Germinal center (tissue), 1 donor: ENCODE measurements at regions not wholly inside any gene's neighbourhood (a gene's known extent, or its start where the extent isn't known, plus 50 kb on each side); places are given as distances from the start of the nearest gene placed in this dataset.

Experiments used
- DNase-seq: peaks from one replicate; pipeline ENCODE4 v3.0.0; 2012; ENCODE audit warnings: mixed read lengths, low spot score

DNA sequence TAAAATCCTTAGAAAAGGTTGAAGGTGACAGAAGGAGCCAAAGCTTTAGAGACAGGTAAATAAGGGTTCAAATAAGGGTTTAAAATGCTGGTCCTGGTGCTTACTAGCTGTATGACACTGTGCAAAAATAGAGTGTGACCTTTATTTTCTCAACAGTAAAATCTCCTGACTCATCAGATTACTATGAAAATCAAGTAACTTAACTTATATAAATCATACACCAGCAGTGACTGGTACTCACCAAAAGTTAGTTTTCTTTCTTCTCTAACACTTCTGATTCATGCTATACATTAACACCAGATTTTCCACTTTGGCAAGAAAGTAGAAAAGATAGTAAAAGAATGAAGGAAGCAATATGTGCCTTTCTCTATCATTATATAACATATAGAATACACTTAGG, 205.9 kb upstream of the GBE1 start:
- DNase-seq = no peak

DNA sequence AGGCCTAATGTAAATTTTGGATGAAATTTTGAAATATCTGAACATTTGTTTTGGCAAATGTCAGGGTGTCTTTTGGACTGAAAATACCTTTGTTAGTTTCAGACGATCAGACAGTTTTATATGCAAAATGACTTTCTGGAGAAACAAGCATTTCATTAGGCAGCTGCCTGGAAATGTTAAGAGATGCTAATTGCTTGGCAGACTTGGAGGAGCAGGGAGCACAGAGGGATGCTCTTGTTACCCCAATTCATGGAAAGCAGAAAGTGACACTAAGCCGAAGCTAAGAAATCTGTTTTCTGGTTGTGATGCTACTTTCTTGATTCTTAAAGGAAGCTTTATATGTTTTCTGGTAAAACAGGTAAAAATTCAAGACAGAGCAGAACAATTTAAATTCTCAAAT, 204.3 kb upstream of the GBE1 start:
- no peak for DNase-seq

DNA sequence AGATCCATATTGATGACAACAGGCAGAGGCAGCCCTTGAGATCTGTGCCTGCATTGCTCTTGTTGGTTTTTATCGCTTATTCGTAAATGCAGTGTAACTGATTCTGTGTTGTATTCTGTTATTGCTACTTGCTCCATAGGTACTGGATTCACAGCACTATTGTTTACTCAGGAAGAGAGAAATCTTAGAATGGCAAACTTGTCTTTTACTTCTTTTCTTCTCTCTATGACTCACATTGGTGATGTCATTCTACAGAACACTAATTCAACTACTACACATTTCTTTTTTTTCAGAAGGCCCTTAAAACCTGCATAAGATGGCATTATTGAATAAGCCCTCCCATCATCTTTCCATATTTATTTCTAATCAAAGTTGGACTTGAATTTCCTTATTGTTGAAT, 201.0 kb upstream of the GBE1 start:
- no peak for DNase-seq

DNA sequence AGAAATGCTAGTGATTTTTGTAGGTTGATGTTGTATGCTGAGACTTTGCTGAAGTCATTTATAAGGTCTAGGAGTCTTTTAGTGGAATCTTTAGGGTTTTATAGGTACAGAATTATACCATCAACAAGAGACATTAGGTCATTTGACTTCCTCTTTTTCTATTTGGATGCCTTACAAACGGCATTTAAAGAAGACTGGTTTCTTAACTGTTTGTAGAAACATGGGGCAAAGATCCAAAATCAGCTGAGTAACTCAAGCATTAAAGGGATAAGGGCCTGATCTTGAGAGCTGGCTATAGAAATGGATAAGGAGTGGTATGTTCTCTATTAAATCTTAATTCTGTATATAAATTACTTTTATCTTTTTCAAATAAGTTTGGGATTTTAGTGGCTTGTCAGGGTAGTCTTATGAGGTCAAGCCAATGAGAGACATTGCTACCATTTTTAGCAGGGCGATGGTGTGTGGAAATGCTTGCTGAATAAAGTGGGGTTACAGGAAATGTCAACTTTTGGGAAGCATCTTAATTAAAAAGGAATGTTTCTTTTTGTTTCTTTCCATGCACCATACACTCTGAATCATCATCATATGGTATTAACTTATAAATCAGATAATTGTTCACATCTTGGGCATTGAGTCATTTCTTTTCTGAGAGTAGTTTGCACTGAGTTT, 197.7 kb upstream of the GBE1 start:
- DNase-seq = no peak

DNA sequence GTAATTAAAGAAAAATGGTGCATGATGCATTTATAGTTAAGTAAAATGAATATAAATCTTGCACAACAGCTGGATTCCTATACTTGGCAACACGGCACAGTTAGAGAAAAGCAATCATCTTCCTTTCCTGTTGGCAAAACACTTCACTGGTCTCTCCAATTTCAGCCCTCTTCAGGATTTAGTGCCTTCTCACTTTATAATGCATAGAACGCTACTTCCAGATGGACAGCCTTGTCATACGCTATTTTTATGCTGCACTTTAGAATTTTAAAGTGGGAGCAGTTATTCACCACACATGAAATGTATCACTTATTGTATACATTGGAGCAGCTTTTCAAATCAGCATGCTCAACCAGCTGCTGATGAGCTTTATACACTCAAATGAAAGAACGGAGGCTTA, 194.4 kb upstream of the GBE1 start:
- DNase-seq = no peak

DNA sequence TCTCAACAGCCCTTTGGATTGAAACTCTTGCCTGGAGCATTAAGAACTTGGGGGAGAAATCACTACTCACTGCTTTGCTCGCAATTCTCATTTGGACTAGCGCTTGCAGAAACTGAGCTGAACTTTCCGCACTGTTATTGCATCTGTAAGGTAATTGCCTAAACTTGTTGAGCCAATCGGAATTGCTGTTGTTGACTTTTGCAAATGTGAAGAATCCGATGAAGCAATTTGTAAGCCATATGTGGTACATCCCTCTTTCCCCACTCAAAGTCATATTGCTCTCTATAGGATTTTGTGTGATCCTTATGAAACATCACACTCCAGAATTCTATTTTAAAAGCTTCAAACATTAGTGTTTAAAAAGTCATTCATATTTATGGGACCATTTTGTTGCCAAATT, 191.7 kb upstream of the GBE1 start:
- no peak for DNase-seq

DNA sequence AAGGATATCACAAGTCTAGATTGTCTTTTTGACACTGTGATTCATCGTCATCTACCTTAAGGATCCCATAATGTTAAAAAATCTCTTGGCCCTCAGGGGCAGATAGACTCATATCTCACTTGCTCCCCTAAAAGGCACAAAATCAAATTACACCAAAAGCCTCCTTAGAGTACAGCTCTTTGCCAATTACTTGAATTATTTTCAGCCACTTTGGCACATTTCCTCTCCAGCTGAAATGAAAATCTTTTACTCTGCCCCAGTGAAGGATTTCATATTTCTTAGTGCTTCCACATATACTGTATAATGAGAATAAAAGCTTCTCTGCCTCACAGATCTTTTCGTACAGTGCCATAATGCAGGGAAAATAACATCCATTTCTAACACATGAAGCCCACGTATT, 190.7 kb upstream of the GBE1 start:
- DNase-seq = no peak

DNA sequence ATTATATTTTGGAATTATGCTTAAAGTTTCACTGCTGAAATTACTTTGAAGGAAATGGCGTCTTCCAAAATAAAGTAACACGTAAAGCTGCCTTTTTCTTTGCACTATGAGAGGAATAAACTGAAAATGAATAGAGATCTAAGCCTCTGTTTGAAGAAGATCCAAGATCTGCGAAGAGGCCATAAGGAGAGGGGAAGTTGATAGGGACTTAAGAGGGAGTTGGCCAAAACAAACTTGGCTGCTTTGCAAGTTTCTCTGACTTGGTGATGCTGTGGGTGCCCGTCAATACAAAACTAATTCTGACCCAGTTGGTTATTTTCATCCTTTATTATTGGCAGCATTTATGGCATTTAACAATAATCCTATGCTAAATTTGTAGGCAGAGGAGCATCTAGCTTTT, 190.2 kb upstream of the GBE1 start:
- DNase-seq = no peak

DNA sequence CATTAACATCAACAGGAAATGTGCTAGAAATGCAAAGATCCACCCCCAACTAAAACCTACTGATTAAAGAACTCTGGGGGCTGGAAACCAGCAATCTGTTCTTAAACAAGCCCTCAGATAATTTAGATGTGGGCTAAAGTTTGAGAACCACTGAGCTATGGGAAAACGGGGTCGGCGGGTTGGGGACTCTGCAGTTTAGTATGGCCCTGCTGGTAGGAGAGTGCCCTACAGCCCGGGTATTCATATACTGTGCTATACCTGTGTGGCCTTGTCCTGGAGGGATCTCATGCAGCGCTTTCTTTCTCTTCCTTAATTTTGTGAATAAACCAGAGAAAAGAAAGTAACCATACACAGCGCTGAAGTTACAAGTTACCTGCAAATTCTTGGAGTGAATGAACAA, 189.7 kb upstream of the GBE1 start:
- no peak for DNase-seq

DNA sequence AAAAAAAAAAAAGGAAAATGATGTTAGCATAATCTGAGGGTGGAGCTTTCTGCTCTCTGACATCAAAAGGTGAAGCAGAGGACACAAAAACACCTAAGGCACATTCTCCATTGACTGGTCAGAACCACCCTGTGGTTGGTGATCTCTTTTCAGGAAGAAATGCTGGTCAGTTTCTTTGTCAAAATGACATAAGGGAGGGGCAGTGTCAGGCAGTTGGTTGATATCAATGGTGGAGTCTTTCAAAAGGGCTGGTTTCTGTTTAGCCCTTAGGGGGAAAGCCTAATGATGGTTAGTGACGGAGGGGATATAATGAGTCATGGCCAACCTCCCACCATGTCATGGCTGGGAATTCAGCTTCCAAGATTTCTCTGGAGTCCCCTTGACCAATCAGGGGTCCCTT, 185.9 kb upstream of the GBE1 start:
- DNase-seq = no peak

DNA sequence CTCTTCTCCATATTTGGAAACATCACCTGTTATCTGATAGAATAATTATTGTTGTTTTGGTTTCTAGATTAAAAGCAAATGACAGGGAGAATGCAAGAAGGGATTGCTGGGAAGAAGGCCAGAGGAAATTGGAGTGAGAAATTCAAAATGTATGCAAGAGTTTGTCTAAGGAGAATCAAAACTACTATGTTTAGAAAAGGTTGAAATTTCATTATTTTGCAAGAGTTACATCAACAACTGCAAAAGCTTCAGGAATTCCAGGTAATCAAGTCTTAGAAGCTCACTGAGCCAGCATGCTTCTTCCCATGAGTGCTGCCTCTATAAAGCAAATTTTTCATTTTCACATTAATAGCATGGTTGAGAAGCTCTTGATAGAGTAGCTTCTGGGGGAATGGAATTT, 177.2 kb upstream of the GBE1 start:
- no peak for DNase-seq

DNA sequence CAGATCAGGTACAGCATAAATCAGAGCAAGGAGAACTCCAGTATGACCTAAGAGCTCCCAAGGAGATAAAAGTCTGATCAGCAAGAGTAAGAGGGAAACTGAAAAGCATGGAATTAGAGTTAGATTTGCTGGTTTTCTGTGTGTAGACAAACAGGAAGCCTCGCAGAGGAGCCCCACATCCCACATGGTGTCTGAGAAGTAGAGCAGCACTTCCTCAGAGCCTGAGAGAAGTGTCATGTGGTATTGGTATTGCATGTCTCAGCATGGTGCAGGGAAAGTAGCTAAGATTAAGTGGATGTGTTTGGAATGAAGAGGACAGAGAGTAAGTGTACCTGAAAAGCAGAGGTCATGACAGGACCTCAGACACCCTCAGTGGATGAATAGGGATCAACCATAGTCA, 175.4 kb upstream of the GBE1 start:
- DNase-seq = no peak

DNA sequence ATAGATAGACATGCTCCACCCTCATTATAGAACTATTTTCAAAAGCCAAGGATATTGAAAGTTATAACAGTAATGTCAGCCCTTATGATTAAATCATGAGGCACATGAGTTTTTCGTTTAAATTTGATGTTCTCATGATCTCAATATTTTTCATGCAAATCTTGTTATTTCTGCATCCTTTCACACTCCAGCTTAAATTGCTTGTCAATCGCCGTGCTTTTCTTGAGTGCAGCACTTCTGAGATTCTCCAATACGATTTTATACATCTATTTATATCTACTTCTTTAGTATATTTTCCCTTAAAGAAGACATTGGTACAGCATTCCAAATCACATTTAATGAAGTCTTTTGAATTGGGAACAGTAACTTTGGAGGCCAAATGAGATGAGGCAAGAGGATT, 171.2 kb upstream of the GBE1 start:
- no peak for DNase-seq

DNA sequence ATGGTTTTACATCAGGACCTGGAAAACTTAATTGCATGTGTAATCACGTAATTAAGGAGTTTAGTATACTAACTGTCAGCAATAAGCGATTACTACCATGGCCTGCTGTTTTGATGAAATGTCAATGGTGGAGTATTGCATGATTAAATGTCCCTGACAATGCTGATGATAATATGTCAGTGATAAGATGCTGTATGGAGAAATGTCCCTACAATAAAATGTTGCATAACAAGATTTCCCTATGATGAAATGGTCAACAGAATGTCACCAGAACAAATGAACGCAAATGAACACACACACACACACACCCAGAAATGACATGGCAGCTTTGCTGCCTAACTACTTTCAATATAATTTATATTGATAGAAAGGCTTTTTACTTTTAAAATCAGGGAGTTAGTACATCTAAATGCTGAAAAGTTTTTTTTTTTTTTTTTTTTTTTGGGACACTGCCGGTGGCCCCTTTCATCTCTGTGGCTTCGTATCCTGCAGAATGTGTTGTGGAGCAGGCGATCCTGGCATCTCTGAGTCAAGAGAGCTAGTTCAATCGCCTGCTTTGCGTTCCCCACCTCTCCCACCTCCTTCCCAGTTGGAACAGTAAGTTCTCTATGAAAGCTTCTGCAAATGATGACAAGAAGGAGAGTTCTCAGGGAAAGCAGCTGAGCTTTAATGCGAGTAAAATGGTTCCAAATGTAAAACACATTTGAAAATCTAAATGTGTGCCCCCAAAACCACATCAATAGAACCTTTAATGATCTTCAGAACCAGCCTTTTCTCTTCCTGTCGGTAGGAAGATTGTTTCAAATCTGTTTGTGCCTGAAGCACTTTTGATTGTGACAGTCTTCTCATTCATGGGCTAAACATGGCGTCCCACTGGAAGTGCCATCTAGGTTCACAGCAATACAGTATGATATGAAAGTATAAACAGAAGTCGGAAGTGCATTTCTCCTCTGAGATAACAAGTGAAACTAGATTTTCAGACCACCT, 170.1 kb upstream of the GBE1 start:
- DNase-seq = no peak

DNA sequence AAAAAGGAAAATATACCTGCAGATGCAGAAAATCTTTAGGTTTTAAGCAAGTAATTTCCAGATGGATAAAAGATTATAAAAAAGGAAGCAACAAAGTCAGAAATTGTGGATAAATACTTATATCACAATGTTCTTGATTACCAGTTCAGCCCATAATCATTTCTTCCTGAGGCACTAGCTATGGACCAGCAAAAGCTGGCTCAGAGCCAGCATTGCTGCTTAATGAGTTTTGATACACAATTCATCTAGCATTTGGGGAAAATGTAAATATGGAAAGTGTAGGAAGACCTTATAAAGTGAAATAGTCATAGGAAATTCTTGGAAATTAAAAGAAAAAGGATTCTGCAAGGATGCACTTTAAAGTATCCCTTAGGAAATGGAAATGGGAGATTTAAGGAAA, 168.3 kb upstream of the GBE1 start:
- DNase-seq = no peak

DNA sequence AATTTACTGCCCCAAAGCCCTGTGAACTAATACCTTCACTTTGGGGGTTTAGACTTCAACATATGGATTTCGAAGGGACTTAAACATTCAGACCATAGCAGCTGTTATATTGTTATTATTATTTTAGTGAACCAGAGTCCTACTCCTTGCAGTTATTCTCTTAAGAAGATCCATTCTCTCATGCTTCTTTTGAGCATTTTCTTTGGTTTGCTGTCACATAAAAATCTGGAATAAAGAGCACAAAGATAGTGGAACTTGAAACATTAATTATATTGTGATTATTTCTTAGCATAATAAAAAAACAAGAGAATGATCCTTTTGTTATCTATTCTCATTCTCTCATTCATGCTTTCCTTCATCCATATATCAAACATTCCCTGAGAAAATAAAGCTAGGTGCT, 166.4 kb upstream of the GBE1 start:
- no peak for DNase-seq

DNA sequence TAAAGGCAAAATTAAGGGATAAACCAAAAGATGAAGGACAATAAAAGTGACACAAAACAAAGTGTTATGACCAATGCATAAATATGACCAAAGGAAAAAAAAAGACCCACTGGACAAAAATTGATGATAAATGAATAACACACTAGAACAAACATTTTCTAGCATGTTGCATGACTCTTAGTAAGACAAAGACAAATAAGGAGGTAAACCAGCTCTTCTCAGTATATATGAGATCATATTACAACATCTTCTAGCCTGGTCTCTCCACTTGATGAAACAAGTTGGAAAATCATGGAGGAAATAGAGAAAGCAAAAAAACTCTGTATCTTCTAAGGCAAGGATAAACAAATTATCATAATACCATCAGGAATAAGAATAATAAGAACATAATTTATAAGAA, 163.9 kb upstream of the GBE1 start:
- DNase-seq = no peak

DNA sequence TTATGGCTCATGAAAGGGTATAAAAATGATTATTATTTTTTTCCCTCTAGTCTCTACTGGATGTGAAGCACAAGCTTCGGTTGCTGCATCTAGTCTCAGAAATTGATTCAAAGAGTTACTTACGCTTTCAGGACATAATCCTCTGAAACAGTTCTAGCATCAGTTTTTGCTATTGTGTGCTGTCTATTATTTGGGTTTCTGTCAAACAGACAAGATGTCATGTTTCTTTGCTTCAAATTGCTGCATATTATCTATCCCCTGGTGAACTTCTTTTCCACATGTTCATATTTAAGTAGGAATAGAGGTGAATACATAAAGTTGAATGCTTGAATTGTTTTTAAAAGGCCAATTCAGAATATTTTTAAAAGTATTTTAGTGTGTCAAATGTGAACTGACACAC, 161.6 kb upstream of the GBE1 start:
- no peak for DNase-seq

DNA sequence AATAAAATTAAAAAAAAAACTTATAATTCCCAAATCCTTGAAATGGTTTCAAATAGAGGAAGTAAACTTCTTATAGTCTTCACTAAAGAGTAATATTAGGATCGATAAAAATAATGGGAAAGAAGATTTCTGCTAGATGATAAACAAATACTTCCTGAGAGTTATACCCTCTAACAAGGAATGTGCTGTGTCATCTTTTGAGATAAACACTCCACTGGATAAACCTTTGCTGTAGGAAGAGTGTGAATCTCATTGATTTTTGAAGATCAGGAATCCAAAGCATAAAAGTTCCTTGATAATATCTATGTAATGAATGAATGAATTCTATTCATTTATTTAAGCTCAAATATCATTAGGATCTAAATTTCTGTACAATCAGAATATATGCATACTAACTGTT, 161.0 kb upstream of the GBE1 start:
- DNase-seq = no peak

DNA sequence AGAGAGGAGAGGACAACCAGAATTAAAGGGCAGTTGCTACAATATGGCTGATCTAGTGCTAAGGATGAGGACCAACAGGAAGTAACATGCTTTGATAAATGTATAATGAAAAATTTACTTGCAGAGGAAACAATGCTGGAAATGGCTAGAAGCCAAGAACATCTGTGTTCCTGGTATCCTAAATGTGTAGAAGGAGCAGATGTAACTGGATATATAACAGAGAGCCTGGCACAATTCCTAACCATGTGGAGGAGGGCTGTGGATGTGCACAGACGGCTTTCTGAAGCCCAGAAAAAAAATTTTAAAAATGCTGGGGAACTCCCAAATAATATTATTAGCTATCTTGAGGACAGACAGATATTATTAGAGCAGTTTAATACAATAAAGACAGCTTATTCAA, 159.4 kb upstream of the GBE1 start:
- DNase-seq = no peak

DNA sequence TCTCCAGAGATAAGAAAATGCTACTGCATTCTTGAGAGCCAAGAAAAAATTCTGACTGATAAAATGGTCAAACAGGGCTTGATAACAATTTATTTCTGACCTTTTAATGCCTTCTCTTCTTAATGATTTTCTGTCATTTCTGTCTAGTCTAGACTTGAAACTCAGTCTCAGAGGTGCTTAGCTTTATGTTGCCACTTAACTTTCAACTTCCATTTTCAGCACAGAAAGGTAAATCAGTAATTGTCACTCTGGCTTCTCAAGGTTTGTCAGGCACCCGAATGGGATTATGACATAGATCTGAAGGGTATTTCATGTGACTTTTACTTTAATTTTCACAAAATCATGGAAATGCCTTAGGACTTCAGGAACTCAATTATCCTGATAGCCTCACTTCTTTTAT, 155.4 kb upstream of the GBE1 start:
- DNase-seq = no peak

DNA sequence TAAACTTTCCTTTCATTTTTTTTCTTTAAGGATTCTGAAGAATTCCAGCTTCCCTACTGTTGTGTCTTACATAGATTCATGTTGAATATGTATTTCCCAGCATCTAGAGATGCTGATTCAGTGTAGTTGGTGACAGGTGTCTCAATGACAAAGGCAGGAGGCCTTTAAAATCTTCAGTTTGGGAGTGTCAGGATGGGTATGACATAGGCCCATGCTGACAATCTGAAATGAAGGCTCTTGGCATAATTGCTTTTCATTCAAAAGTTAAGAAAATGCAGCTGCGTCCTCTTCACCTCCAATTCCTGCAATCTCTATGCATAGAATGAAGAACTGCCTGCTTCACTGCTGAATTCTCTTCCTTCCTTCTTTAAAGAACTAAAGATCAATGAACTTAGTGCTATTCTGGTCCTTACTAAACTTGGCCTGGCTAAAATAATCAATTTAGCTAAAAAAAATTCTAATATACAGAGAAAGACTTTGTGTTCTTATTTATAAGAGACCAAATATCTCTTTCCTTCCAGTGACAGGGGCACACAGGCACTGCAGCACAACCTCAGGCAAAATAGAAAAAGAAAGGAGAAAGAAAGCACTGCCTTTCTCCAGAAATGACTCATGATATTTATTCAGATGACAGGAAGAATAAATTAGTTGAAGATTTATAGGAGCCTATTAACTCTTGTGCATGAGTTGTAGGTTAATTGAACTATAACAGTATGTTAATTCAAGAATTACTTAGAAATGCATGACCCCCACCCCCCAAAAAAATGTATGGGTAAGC, 152.6 kb upstream of the GBE1 start:
- no peak for DNase-seq

DNA sequence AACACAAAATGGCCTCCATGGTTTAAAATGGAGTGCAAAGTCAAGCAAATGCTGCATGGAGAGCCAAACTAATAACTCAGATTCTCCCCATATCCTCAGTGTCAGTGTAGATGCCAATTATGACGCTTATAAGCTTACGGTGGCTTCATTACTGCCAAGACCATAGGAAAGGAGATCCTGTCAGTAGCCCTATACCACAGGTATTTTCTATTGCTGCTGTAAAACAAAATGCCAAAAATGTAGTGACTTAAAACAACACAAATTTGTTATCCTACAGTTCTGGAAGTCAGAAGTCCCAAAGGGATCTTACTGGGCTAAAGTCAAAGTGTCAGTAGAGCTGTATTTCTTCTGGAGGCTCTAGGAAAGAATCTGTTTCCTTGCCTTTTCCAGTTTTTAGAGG, 149.8 kb upstream of the GBE1 start:
- no peak for DNase-seq
